Ishikawa (cell line): ENCODE measurements at regions not wholly inside any gene's neighbourhood (a gene's known extent, or its start where the extent isn't known, plus 50 kb on each side); places are given as distances from the start of the nearest gene placed in this dataset.

ENCODE experiments used
- CEBPB ChIP-seq: IDR thresholded peaks from 2 replicates; pipeline ENCODE4 v1.6.1; 2012
- CREB1 ChIP-seq: IDR thresholded peaks from 2 replicates; pipeline ENCODE4 v1.6.1; 2012; ENCODE audit warnings: low read depth
- EGR1 ChIP-seq: IDR thresholded peaks from 2 replicates; pipeline ENCODE4 v1.6.1; 2012
- EP300 ChIP-seq: IDR thresholded peaks from 2 replicates; pipeline ENCODE4 v1.6.1; 2012; ENCODE audit warnings: borderline replicate concordance
- FOXM1 ChIP-seq: IDR thresholded peaks from 2 replicates; pipeline ENCODE4 v1.6.1; 2012; ENCODE audit warnings: low read depth, borderline replicate concordance
- NFIC ChIP-seq: IDR thresholded peaks from 2 replicates; pipeline ENCODE4 v1.6.1; 2012
- RAD21 ChIP-seq: IDR thresholded peaks from 2 replicates; pipeline ENCODE4 v1.6.1; 2012; ENCODE audit warnings: low read depth
- TAF1 ChIP-seq: IDR thresholded peaks from 2 replicates; pipeline ENCODE4 v1.6.1; 2012; ENCODE audit warnings: low read depth, mild to moderate bottlenecking
- TCF12 ChIP-seq: IDR thresholded peaks from 2 replicates; pipeline ENCODE4 v1.6.1; 2012; ENCODE audit warnings: low read depth
- TEAD4 ChIP-seq: IDR thresholded peaks from 2 replicates; pipeline ENCODE4 v1.6.1; 2012
- YY1 ChIP-seq: IDR thresholded peaks from 2 replicates; pipeline ENCODE4 v1.6.1; 2012; ENCODE audit warnings: low read depth
- ZBTB7A ChIP-seq: IDR thresholded peaks from 2 replicates; pipeline ENCODE4 v1.6.1; 2012; ENCODE audit warnings: low read depth
- TF ChIP-seq, protein P1 (sequence below): IDR thresholded peaks from 2 replicates; pipeline ENCODE4 v1.6.1; 2012; ENCODE audit warnings: low read depth, mild to moderate bottlenecking
- TF ChIP-seq, protein P2 (sequence below): IDR thresholded peaks from 2 replicates; pipeline ENCODE4 v1.6.1; 2012
- TF ChIP-seq, protein P3 (sequence below): IDR thresholded peaks from 2 replicates; pipeline ENCODE4 v1.6.1; 2012

DNA sequence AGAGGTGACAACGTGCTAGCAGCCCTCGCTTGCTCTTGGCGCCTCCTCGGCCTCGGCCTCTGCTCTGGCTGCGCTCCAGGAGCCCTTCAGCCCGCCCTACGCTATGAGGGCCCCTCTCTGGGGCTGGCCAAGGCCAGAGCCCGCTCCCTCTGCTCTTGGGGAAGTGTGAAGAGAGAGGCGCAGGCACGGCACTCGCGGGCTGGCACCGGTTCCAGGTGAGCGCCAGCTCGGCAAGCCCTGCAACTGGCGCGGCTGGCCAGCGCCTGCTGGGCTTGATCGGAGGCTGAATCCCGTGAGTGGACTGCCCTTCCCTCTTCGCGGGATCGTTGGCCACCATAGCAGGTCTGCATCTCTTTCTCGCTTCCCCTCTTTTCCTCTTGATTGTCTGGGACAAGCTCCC, 298.0 kb upstream of the PTPRD start:
- TF ChIP-seq, protein P1, sequence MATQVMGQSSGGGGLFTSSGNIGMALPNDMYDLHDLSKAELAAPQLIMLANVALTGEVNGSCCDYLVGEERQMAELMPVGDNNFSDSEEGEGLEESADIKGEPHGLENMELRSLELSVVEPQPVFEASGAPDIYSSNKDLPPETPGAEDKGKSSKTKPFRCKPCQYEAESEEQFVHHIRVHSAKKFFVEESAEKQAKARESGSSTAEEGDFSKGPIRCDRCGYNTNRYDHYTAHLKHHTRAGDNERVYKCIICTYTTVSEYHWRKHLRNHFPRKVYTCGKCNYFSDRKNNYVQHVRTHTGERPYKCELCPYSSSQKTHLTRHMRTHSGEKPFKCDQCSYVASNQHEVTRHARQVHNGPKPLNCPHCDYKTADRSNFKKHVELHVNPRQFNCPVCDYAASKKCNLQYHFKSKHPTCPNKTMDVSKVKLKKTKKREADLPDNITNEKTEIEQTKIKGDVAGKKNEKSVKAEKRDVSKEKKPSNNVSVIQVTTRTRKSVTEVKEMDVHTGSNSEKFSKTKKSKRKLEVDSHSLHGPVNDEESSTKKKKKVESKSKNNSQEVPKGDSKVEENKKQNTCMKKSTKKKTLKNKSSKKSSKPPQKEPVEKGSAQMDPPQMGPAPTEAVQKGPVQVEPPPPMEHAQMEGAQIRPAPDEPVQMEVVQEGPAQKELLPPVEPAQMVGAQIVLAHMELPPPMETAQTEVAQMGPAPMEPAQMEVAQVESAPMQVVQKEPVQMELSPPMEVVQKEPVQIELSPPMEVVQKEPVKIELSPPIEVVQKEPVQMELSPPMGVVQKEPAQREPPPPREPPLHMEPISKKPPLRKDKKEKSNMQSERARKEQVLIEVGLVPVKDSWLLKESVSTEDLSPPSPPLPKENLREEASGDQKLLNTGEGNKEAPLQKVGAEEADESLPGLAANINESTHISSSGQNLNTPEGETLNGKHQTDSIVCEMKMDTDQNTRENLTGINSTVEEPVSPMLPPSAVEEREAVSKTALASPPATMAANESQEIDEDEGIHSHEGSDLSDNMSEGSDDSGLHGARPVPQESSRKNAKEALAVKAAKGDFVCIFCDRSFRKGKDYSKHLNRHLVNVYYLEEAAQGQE = no peak
- TF ChIP-seq, protein P2, sequence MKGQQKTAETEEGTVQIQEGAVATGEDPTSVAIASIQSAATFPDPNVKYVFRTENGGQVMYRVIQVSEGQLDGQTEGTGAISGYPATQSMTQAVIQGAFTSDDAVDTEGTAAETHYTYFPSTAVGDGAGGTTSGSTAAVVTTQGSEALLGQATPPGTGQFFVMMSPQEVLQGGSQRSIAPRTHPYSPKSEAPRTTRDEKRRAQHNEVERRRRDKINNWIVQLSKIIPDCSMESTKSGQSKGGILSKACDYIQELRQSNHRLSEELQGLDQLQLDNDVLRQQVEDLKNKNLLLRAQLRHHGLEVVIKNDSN = no peak
- TF ChIP-seq FOXM1 (no peak), CREB1 (no peak), NFIC (no peak), CEBPB (no peak), TEAD4 (no peak), EP300 (no peak), ZBTB7A (no peak), EGR1 (no peak), TCF12 (no peak), YY1 (no peak), RAD21 (no peak), TAF1 (no peak)
- TF ChIP-seq, protein P3, sequence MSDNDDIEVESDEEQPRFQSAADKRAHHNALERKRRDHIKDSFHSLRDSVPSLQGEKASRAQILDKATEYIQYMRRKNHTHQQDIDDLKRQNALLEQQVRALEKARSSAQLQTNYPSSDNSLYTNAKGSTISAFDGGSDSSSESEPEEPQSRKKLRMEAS = no peak

DNA sequence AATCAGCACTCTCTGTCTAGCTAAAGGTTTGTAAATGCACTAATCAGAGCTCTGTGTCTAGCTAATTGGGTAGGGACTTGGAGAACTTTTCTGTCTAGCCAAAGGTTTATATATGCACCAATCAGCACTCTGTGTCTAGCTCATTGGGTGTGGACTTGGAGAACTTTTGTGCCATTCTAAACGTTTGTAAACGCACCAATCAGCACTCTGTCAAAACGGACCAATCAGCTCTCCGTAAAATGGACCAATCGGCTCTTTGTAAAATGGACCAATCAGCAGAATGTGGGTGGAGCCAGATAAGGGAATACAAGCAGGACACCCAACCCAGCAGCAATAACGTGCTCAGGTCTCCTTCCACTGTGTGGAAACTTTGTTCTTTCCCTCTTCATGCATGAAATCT, 298.6 kb upstream of the PTPRD start:
- TF ChIP-seq TAF1 (no peak), TEAD4 (no peak), NFIC (no peak), ZBTB7A (no peak), RAD21 (no peak), TCF12 (no peak), FOXM1 (no peak), EP300 (no peak), CEBPB (no peak), CREB1 (no peak), YY1 (no peak), EGR1 (no peak)
- TF ChIP-seq, protein P2 = no peak
- TF ChIP-seq, protein P1 = no peak
- TF ChIP-seq, protein P3 = no peak

DNA sequence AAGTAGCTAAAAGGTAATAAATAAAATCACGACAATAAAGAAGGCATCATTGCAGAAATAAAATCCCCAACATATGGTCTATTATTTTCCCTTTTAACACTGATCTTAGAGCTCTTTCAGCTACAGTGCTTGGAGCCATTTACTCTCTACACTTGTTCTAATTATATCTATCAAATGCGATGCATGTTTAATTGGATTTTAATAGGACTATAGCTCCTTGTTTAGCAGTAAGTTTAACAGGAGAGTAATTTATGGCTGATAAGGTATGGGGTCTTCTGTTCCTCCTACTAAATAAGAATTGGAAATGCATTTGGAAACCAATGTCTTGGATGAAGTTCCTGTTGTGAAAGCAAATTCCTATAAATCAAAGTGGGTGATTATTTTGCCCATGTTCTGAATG, 304.2 kb upstream of the PTPRD start:
- TF ChIP-seq ZBTB7A (no peak), CREB1 (no peak), TCF12 (no peak), NFIC (no peak), TAF1 (no peak), RAD21 (no peak), EGR1 (no peak), FOXM1 (no peak), TEAD4 (no peak), YY1 (no peak), CEBPB (no peak)
- TF ChIP-seq, protein P1 = no peak
- TF ChIP-seq, protein P2 = no peak
- TF ChIP-seq, protein P3 = no peak

DNA sequence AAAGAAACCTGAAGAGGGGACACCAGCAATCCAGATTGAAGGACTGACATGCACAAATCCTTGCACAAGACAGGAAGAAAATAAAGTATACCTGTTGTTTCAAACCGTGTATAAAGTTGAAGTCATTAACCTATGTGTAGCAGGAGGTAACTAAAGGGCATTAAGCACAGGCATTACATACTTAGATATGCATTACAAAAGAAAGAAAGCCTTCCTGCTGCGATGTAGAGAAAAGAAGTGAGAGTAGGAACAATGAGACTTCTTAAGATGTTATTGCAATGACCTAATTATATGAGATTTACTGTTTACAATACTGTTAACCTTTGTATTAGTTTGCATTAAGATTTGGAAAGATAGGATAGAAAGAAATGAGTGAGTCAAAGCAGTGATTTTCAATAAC, 308.9 kb upstream of the PTPRD start:
- TF ChIP-seq EGR1 (no peak), NFIC (no peak), FOXM1 (no peak), TAF1 (no peak), RAD21 (no peak), EP300 (no peak), YY1 (no peak), ZBTB7A (no peak), TEAD4 (no peak), TCF12 (no peak), CEBPB (no peak)
- TF ChIP-seq, protein P3 = no peak
- TF ChIP-seq, protein P2 = no peak
- TF ChIP-seq, protein P1 = no peak
